OCI-LY3 (cell line): ENCODE measurements at regions not wholly inside any gene's neighbourhood (a gene's known extent, or its start where the extent isn't known, plus 50 kb on each side); places are given as distances from the start of the nearest gene placed in this dataset.

Experiments
- EZH2phosphoT487 ChIP-seq: fragments of 200-600 bp; shearing (Covaris generic); IDR thresholded peaks from 2 replicates; pipeline ENCODE4 v1.6.1; 2018; ENCODE audit warnings: antibody characterized with exemption, mixed run types, low read depth
- TF ChIP-seq, protein P1 (sequence below): fragments of 200-600, 300-600 bp; sonication (generic); IDR thresholded peaks from 2 replicates; pipeline ENCODE4 v1.5.1; 2014; ENCODE audit warnings: antibody characterized with exemption, low read length, low read depth

DNA sequence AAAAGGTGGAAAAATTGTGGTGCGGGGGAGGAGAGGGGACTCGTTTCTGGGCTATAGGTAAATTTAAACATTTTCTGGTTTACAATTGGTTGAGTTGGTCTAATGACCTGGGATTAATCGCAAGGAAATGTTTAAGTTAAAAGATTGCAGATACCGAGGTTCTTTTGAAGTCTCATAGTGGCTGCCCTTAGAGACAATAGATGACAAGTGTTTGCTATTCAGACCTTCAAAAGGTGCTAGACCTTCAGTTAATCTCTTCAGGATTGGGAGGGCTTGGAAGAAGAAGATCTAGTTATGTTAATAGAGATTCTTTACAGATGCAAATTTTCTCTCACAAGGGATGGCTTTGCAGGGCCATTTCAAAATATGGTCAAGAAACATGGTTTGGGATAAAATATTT, 2286.1 kb upstream of the AGA start:
- TF ChIP-seq, protein P1, sequence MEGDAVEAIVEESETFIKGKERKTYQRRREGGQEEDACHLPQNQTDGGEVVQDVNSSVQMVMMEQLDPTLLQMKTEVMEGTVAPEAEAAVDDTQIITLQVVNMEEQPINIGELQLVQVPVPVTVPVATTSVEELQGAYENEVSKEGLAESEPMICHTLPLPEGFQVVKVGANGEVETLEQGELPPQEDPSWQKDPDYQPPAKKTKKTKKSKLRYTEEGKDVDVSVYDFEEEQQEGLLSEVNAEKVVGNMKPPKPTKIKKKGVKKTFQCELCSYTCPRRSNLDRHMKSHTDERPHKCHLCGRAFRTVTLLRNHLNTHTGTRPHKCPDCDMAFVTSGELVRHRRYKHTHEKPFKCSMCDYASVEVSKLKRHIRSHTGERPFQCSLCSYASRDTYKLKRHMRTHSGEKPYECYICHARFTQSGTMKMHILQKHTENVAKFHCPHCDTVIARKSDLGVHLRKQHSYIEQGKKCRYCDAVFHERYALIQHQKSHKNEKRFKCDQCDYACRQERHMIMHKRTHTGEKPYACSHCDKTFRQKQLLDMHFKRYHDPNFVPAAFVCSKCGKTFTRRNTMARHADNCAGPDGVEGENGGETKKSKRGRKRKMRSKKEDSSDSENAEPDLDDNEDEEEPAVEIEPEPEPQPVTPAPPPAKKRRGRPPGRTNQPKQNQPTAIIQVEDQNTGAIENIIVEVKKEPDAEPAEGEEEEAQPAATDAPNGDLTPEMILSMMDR: no peak
- TF ChIP-seq EZH2phosphoT487: no peak
